C4-2B (cell line): ENCODE measurements at regions not wholly inside any gene's neighbourhood (a gene's known extent, or its start where the extent isn't known, plus 50 kb on each side); places are given as distances from the start of the nearest gene placed in this dataset.

Experiments
- CTCF ChIP-seq: fragments of 450-650 bp; conservative IDR thresholded peaks from 2 replicates; pipeline ENCODE4 v1.5.1; 2017; ENCODE audit warnings: mild to moderate bottlenecking
- ZFX ChIP-seq: fragments of 450-650 bp; IDR thresholded peaks from 2 replicates; pipeline ENCODE4 v1.6.1; 2017

GRCh38 chrX:128780934-128781333, 728.7 kb upstream of the ACTRT1 start:
- no peak for TF ChIP-seq CTCF
- TF ChIP-seq ZFX: no peak
